ENCODE measurements at regions not wholly inside any gene's neighbourhood (a gene's known extent, or its start where the extent isn't known, plus 50 kb on each side); places are given as distances from the start of the nearest gene placed in this dataset.

DNA sequence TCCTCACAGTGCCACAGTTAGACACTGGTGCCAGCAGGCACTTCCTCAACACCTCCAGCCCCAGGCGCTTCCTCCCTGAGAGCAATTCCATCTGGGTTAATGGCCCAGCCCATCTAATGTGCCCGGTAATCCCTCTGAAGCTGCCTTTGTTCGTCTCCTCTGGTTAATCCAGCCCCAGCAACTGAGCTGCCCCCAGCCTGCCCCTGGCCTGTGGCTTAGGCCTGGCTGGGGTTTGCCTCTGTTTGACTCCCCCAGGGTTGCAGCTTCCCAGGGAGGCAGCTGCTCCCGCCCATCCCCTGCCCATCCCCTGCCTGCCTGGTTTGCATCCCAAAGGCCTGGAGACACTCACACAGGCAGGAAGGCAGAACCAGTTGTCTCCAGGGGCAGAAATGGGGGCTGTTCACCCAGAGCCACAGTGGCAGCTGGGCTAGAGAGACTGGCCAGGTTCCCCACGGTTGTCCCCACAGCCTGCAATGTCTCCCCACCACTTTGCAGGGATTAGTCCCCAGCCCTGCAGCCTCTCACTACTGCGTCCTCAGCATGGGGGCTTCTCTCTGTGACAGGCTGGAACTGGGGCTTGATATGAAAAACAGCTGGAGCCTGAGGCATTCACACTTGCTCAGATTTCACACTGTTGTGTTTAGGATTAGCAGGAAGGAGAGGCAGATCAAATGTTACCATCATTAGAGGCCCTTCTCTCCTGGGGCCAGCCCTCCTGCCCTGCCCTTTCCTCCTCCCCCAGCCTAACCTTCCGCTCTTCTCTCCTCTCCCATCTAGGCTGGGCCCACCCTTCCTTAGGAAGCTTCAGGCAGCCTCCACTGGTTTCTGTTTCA, 120.2 kb downstream of the TLR5 start (continued):
- peak; percentile 79; the same call in 1 of the 2 replicates for TF ChIP-seq TCF7L2 (IDR thresholded peaks at IDR 0.05; ENCODE audit: borderline replicate concordance, low read depth, low read length)
- peak; percentile 63 for TF ChIP-seq ZSCAN30 (tag by site-specific recombination; IDR thresholded peaks at IDR 0.05)
- no peak for TF ChIP-seq SETDB1 (IDR thresholded peaks at IDR 0.05; ENCODE audit: insufficient read length, low read length)
- TF ChIP-seq ZNF792 (tag by site-specific recombination; IDR thresholded peaks at IDR 0.05) = no peak
- TF ChIP-seq, protein P1, sequence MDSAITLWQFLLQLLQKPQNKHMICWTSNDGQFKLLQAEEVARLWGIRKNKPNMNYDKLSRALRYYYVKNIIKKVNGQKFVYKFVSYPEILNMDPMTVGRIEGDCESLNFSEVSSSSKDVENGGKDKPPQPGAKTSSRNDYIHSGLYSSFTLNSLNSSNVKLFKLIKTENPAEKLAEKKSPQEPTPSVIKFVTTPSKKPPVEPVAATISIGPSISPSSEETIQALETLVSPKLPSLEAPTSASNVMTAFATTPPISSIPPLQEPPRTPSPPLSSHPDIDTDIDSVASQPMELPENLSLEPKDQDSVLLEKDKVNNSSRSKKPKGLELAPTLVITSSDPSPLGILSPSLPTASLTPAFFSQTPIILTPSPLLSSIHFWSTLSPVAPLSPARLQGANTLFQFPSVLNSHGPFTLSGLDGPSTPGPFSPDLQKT (IDR thresholded peaks at IDR 0.05; ENCODE audit: borderline replicate concordance, low read depth, low read length) = no peak
- TF ChIP-seq ZNF121 (tag by site-specific recombination; IDR thresholded peaks at IDR 0.05) = no peak
- peak; percentile 58; the same call in 1 of the 2 replicates for TF ChIP-seq KLF7 (tag by site-specific recombination; IDR thresholded peaks at IDR 0.05; ENCODE audit: borderline replicate concordance)
- no peak for TF ChIP-seq ZBTB48 (tag by site-specific recombination; IDR thresholded peaks at IDR 0.05)
- TF ChIP-seq ZXDB (tag by site-specific recombination; IDR thresholded peaks at IDR 0.05) = 0 out of 2 replicates have a peak, but pooled peaks have one; percentile 29
- TF ChIP-seq, protein P2, sequence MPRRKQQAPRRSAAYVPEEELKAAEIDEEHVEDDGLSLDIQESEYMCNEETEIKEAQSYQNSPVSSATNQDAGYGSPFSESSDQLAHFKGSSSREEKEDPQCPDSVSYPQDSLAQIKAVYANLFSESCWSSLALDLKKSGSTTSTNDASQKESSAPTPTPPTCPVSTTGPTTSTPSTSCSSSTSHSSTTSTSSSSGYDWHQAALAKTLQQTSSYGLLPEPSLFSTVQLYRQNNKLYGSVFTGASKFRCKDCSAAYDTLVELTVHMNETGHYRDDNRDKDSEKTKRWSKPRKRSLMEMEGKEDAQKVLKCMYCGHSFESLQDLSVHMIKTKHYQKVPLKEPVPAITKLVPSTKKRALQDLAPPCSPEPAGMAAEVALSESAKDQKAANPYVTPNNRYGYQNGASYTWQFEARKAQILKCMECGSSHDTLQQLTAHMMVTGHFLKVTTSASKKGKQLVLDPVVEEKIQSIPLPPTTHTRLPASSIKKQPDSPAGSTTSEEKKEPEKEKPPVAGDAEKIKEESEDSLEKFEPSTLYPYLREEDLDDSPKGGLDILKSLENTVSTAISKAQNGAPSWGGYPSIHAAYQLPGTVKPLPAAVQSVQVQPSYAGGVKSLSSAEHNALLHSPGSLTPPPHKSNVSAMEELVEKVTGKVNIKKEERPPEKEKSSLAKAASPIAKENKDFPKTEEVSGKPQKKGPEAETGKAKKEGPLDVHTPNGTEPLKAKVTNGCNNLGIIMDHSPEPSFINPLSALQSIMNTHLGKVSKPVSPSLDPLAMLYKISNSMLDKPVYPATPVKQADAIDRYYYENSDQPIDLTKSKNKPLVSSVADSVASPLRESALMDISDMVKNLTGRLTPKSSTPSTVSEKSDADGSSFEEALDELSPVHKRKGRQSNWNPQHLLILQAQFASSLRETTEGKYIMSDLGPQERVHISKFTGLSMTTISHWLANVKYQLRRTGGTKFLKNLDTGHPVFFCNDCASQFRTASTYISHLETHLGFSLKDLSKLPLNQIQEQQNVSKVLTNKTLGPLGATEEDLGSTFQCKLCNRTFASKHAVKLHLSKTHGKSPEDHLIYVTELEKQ (tag by site-specific recombination; IDR thresholded peaks at IDR 0.05; ENCODE audit: borderline replicate concordance) = peak; percentile 19; the same call in 1 of the 2 replicates
- no peak for TF ChIP-seq BCL11B (tag by site-specific recombination; IDR thresholded peaks at IDR 0.05; ENCODE audit: low read depth)
- TF ChIP-seq KLF1 (tag by site-specific recombination; IDR thresholded peaks at IDR 0.05) = peak; percentile 95
- TF ChIP-seq ZNF701 (tag by site-specific recombination; IDR thresholded peaks at IDR 0.05) = no peak
- no peak for TF ChIP-seq ZSCAN23 (tag by site-specific recombination; IDR thresholded peaks at IDR 0.05)
- TF ChIP-seq ZNF629 (tag by site-specific recombination; IDR thresholded peaks at IDR 0.05) = 0 out of 2 replicates have a peak, but pooled peaks have one; percentile 23
- TF ChIP-seq ZNF596 (tag by site-specific recombination; IDR thresholded peaks at IDR 0.05) = peak; percentile 35; the same call in 1 of the 2 replicates
- TF ChIP-seq ZNF404 (tag by site-specific recombination; IDR thresholded peaks at IDR 0.05) = no peak
- no peak for TF ChIP-seq ZNF621 (tag by site-specific recombination; IDR thresholded peaks at IDR 0.05)
- peak; percentile 89 for TF ChIP-seq FEZF1 (tag by site-specific recombination; IDR thresholded peaks at IDR 0.05)
- no peak for TF ChIP-seq ZNF239 (tag by site-specific recombination; IDR thresholded peaks at IDR 0.05)
- no peak for TF ChIP-seq ZNF19 (tag by site-specific recombination; IDR thresholded peaks at IDR 0.05; ENCODE audit: low read depth)
- TF ChIP-seq, protein P3, sequence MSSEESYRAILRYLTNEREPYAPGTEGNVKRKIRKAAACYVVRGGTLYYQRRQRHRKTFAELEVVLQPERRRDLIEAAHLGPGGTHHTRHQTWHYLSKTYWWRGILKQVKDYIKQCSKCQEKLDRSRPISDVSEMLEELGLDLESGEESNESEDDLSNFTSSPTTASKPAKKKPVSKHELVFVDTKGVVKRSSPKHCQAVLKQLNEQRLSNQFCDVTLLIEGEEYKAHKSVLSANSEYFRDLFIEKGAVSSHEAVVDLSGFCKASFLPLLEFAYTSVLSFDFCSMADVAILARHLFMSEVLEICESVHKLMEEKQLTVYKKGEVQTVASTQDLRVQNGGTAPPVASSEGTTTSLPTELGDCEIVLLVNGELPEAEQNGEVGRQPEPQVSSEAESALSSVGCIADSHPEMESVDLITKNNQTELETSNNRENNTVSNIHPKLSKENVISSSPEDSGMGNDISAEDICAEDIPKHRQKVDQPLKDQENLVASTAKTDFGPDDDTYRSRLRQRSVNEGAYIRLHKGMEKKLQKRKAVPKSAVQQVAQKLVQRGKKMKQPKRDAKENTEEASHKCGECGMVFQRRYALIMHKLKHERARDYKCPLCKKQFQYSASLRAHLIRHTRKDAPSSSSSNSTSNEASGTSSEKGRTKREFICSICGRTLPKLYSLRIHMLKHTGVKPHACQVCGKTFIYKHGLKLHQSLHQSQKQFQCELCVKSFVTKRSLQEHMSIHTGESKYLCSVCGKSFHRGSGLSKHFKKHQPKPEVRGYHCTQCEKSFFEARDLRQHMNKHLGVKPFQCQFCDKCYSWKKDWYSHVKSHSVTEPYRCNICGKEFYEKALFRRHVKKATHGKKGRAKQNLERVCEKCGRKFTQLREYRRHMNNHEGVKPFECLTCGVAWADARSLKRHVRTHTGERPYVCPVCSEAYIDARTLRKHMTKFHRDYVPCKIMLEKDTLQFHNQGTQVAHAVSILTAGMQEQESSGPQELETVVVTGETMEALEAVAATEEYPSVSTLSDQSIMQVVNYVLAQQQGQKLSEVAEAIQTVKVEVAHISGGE (tag by site-specific recombination; conservative IDR thresholded peaks at IDR 0.05; ENCODE audit: low read depth) = no peak
- TF ChIP-seq ZNF114 (tag by site-specific recombination; IDR thresholded peaks at IDR 0.05) = no peak
- no peak for TF ChIP-seq ZNF174 (tag by site-specific recombination; IDR thresholded peaks at IDR 0.05)
- peak; percentile 61; the same call in 1 of the 2 replicates for TF ChIP-seq TRIM28 (IDR thresholded peaks at IDR 0.05; ENCODE audit: borderline replicate concordance, low read length)
- peak; percentile 89 for TF ChIP-seq SP7 (tag by site-specific recombination; IDR thresholded peaks at IDR 0.05)
- no peak for TF ChIP-seq ZNF510 (tag by site-specific recombination; IDR thresholded peaks at IDR 0.05; ENCODE audit: insufficient replicate concordance)
- no peak for TF ChIP-seq PRDM1 (tag by site-specific recombination; IDR thresholded peaks at IDR 0.05)
- TF ChIP-seq OVOL3 (tag by site-specific recombination; IDR thresholded peaks at IDR 0.05) = no peak
- TF ChIP-seq, protein P4, sequence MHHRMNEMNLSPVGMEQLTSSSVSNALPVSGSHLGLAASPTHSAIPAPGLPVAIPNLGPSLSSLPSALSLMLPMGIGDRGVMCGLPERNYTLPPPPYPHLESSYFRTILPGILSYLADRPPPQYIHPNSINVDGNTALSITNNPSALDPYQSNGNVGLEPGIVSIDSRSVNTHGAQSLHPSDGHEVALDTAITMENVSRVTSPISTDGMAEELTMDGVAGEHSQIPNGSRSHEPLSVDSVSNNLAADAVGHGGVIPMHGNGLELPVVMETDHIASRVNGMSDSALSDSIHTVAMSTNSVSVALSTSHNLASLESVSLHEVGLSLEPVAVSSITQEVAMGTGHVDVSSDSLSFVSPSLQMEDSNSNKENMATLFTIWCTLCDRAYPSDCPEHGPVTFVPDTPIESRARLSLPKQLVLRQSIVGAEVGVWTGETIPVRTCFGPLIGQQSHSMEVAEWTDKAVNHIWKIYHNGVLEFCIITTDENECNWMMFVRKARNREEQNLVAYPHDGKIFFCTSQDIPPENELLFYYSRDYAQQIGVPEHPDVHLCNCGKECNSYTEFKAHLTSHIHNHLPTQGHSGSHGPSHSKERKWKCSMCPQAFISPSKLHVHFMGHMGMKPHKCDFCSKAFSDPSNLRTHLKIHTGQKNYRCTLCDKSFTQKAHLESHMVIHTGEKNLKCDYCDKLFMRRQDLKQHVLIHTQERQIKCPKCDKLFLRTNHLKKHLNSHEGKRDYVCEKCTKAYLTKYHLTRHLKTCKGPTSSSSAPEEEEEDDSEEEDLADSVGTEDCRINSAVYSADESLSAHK (tag by site-specific recombination; IDR thresholded peaks at IDR 0.05) = peak; percentile 65
- TF ChIP-seq ZNF223 (tag by site-specific recombination; IDR thresholded peaks at IDR 0.05) = no peak
